HG03460 (cell line): ENCODE measurements at regions not wholly inside any gene's neighbourhood (a gene's known extent, or its start where the extent isn't known, plus 50 kb on each side); places are given as distances from the start of the nearest gene placed in this dataset.

Experiments used
- ATAC-seq: cut with Tn5 transposase; IDR thresholded peaks from one replicate; pipeline ENCODE4 v1.9.1; 2021; ENCODE audit not compliant: unreplicated experiment

DNA sequence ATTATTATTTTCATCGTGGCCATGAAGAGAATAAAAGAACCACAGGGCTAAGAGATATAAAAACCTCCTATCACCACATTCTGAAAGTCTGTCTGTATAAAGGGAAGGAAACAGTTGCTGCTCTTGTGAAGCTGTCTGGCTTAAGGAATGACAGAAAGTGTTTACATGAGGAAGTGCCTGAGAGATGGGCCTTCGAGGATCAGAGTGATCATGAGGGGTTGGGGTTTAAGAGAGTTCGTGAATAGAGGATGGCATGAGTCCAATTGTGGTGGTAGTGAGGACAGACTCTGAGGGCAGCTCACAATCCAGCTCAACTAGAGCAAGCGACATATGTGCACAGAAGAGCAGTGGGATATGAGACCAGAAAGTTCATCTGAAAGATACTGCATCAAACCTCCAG, 65.8 kb upstream of the PIEZO2 start:
- no peak for ATAC-seq

GRCh38 chr18:11204020-11204419, 54.7 kb upstream of the PIEZO2 start:
- ATAC-seq: no peak

DNA sequence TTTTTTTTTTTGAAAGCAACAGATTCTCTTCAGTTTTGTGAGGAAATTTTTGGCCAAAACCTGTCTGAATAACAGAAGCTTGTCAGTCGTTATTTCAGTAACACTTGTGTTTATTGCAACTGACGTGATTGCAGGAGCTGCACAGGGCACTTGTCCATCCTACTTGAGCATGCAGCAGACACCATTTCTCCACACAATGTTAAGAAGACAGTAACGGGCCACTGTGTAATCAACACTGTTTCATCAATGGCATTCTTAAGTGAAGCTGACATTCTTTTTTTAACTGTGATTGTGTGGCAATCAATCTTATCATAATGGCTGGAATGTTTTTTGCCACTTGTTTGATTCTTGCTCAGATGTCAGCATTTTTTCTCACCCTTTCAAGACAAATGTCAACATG, 50.1 kb upstream of the PIEZO2 start:
- no peak for ATAC-seq
